ENCODE measurements at regions not wholly inside any gene's neighbourhood (a gene's known extent, or its start where the extent isn't known, plus 50 kb on each side); places are given as distances from the start of the nearest gene placed in this dataset.

DNA sequence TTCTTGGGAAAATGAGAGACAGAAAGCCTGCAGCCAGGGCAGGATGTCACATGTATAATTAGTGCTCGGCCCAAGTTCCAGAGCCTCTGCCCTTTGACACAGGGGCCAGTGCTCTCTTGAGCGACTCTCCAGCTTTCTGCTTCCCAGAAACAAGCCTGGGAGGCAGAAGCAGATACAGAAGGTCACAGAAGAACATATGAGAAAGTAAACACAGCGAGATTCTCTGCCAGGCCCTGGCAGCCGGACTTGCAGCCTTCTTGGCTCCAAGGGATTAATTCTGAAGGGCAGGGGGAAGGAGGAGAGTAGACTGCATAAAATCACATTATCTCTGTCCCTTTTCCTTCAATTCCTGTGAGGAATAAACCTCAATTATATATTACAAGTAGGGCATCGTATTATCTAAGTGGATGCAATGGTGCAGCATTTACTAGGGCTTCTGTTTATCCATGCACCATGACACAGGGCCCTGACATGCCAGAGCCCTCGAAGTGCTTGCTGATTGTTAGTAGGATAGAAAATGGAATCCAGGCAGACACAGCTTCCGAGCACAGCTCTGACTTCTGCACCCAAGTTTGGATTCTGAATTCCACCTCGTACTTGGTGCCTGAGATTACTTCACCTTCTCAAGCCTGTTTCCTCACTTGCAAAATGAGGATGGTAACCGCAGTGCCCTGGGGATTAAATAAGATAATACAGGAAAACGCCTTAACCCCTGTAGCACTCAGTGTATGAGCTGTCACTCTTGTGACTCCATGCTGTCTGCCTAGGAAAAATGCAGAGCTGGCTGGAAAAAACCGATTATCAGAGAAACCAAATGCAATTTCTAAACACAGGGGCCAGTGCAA, 536.5 kb downstream of the TNS3 start:
- DNase-seq (ENCODE audit: low spot score): no peak

GRCh38 chr7:47044625-47045024, 537.3 kb downstream of the TNS3 start:
- DNase-seq (ENCODE audit: low spot score): no peak

DNA sequence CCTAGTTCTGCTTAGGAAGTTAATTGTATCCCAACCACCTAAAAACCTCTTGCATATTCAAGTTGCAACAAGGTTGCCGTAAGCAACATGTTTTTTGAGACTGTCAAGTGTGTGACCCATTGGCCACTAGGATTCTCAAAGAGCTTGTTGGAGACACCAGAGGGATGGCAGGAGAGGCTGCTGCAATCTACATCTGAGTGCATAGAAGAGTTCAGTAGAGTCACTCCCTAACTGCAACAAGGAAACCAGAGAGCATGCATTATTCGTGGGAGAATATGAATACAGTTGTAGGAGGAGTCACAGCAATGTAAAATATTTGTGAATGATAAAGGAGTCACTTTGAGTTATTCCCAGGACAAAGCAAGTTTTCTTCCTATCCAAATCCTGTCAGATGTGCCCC, 538.6 kb downstream of the TNS3 start:
- DNase-seq (ENCODE audit: low spot score): no peak

DNA sequence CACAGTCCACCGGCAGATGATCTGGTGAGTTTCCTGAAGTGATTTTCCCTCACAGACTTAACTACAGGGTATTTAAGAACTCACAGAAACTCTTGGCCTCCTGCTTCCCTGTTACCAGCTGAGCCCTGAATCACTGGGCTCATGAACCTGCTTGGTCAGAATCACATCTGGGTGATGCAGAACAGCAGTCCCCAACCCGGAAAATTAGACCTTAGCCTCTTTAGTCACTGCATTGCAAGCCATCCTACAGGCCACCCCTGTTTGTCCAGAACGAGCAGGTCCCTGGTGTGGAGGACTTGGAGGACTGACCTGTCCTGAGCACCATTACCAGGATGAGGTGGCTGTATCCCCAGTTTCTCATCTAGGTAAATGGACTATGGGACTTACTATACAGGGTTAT, 539.2 kb downstream of the TNS3 start:
- no peak for DNase-seq (ENCODE audit: low spot score)

GRCh38 chr7:47040795-47041347, 541.0 kb downstream of the TNS3 start:
- no peak for DNase-seq (ENCODE audit: low spot score)

GRCh38 chr7:47039904-47040303, 542.0 kb downstream of the TNS3 start:
- no peak for DNase-seq (ENCODE audit: low spot score)

DNA sequence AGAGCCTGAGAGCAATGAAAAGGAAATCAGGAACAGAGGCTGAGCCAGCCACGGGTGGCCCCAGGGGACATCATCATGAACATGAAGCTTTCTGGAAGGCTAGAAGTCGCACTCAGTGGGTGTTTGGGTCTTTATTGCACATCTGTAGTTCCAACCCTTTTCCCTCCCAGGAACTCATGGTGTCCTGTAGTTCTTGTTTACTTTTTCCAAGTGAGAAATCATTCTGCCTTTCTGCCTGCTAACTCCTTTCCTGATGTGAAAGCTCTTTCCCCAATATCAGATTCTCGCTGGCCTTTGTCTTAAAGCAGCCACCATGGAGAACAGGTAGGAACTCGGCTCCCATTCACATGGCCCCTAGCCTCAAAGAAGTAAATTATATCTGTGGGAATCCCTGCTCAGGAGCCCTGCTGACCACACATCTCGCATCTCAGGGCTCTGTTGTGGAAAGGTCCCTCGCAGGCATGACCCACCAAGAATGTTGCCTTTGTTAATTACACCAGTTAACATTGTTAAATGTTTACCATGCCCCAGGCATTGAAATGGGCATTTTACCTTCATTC, 542.7 kb downstream of the TNS3 start:
- no peak for DNase-seq (ENCODE audit: low spot score)

DNA sequence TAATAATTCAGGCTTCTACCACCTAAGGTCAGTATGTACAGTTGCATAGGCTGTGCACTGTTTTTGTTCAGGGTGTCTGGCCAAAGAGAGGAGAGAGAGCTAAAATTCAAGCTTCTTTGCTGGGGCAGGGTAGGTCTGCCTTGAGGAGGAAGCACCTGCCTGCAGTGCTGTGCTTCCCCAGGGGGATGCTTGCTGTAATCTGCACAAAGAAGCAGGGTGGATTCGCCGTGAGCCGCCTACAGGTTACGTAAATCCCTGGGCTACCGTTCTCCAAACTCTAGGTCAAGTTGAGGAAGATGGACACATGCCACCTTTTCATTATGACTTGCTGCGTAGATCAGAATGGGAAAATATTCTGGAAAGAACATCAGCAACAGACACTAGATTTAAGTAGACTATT, 543.3 kb downstream of the TNS3 start:
- no peak for DNase-seq (ENCODE audit: low spot score)

DNA sequence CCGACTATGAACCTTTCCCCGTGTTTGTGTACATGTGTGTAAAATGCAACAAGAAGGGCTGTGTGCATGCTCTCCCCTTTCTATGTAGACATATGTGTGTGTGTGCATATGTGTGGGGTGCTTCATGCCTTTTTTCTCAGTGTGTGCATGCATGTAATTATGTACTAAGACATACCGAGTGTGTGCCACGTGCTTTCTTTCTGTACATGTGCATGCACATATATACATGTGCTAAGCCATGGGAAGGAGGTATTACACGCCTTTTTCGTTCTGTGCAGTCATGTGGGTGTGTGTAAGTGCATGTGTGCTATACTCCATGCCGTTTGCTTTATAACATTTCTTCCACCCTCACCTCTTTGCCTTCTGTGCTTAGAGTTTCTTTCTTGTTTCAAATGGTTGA, 544.3 kb downstream of the TNS3 start:
- DNase-seq (ENCODE audit: low spot score): no peak

DNA sequence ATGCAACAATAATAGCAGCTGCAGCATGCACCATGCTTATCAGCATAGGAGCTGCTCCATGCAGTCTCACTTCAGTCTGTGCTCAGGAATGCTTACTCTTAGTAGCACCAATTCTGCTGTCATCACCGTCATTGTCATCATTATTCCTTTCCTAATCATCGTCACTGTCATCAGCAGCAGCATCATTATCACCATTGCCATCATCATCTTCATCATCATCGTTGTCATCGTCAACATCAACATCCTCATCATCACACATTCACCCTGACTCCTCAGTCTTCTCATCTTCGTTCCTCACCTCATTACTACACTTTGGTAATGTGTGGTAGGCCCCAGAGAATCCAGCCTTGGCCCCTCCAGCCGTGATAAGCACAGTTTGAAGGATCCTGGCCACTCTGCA, 545.0 kb downstream of the TNS3 start:
- no peak for DNase-seq (ENCODE audit: low spot score)

DNA sequence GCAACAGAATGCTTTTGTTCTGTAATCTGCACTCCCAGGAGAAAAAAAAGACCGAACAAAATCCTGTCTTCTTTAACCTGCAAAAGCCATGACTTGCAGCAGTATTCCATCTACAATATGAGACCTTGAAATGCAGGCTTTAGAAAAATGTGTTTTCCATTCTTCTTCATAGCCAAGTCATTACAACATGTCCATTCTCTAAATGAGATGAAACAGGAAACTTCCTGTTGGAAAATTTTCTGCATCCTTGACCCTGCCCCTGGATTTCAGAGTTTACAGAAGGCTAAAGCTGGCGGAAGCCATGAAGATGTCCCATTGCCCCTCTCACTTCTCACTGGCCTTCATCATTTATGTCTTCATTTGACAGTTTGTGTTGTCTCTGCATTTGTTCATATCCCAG, 546.4 kb downstream of the TNS3 start:
- no peak for DNase-seq (ENCODE audit: low spot score)

DNA sequence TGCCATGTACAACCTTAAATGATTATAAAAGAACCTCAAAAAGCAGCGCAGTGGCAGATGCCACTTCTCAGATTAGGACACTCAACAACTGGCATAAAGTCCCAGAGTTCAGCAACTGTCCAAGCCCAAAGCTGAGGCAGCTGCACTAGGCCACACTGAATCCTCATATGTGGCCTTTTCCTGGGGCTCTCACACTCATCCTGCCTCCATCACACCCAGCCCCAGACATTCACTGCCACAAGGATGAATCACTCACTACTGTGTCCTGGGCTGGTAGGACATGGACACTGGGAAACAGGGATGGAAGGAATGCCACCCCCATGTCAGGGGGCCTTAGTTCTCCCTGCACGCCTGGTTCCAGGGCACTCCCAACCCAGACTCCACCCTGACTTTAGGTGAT, 547.7 kb downstream of the TNS3 start:
- DNase-seq (ENCODE audit: low spot score): no peak

GRCh38 chr7:47032536-47032908, 549.4 kb downstream of the TNS3 start:
- DNase-seq (ENCODE audit: low spot score): no peak

GRCh38 chr7:47031786-47032535, 550.0 kb downstream of the TNS3 start:
- DNase-seq (ENCODE audit: low spot score): no peak

DNA sequence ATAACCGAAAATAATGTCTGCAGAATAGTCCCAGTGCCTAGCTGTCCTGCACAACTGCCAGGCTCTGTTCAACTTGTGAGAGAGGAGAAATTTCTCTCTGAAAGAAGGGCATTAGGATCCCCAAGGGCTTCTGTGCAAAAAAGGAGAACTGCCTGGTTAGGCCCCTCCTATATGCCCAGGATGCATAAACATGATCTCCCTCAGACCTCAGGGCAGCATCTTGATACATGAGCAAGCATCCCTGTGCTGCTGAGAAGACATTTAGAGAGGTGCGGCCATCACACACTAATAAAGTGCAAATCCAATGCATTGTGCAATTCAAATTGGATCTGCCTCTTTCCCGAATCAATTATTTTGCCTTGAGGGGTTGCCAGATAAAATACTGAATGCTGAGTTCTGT, 553.6 kb downstream of the TNS3 start:
- DNase-seq (ENCODE audit: low spot score): no peak

- no peak for DNase-seq (ENCODE audit: low spot score)
These were observed 554.1 kb downstream of the TNS3 start for GRCh38 chr7:47027695-47028240.

GRCh38 chr7:47026780-47027361, 555.0 kb downstream of the TNS3 start:
- DNase-seq (ENCODE audit: low spot score): no peak

DNA sequence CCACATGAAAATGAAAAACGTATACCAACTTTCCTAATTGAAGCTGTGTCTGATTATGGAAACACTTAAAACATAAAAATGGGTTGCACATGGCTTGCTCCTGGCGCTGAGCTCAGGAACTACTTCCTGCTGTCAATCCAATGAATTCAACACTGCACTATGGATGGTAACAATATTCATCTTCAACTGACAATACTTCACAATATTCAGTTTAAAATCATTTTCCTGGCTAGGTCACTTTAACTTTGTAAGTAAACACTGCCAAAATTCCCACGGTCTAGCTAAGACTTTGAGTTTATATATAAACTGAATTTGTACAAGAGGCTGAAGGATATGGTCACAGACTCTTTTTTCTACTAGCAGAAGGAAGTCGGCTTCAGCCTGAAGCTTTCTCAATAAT, 556.9 kb downstream of the TNS3 start:
- no peak for DNase-seq (ENCODE audit: low spot score)

DNA sequence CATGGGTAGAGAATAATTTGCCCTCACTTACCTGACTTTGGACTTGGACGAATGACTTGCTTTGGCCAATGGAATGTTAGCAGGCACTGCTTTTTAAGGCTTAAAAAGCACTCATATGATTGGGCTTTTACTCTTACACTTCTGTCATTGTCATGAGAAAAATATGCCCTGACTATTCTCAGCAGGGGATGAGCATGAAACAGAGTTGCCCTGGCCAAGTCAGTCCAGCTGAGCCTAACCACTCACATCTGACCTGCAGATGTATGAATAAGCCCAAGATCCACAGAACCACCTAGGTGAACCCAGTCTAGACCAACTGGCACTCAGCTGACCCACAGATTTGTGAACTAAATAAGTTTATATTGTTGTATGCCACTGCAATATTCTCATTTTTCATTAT, 573.5 kb downstream of the TNS3 start:
- no peak for DNase-seq (ENCODE audit: low spot score)

GRCh38 chr7:47007471-47007870, 574.4 kb downstream of the TNS3 start:
- DNase-seq (ENCODE audit: low spot score): no peak

- DNase-seq (ENCODE audit: low spot score): no peak
These were observed 581.4 kb downstream of the TNS3 start for GRCh38 chr7:47000561-47000960.

- no peak for DNase-seq (ENCODE audit: low spot score)
These were observed 582.0 kb downstream of the TNS3 start for GRCh38 chr7:46999866-47000265.
